IMR-90 (cell line): ENCODE measurements at regions not wholly inside any gene's neighbourhood (a gene's known extent, or its start where the extent isn't known, plus 50 kb on each side); places are given as distances from the start of the nearest gene placed in this dataset.

ENCODE experiments used
- ATAC-seq: fragments of 200-7000 bp; cut with Tn5 transposase; 2 replicates; pipeline ENCODE4 v1.9.1; 2020; ENCODE audit warnings: low read depth, mild to moderate bottlenecking, moderate library complexity
- BruUV-seq: library from RNA; stranded (reverse); fragments of 400-500 nt; replicated peaks from 2 replicates; lab custom pipeline; 2021; lab: Mats Ljungman, UMichigan
- CTCF ChIA-PET: fragments of 300-600 bp; formaldehyde crosslinking; extraction: SDS; loops from one replicate; lab custom pipeline; 2021; ENCODE audit warnings: antibody characterized with exemption; lab: Yijun Ruan, JAX
- POLR2A ChIA-PET: fragments of 300-600 bp; sonication (Branson Sonifier 250); formaldehyde crosslinking; loops from one replicate; lab custom pipeline; 2022; ENCODE audit warnings: antibody characterized with exemption; ENCODE audit not compliant: unreplicated experiment; lab: Charles Lee
- DNase-seq: peaks from one replicate; pipeline ENCODE4 v3.0.0; 2013
- H2AFZ ChIP-seq: replicated peaks from 2 replicates; pipeline ENCODE3; 2013; ENCODE audit warnings: low read length, mild to moderate bottlenecking; ENCODE audit not compliant: poor library complexity
- H2AK5ac ChIP-seq: 2 replicates; pipeline ENCODE4 v1.6.1; 2013; ENCODE audit warnings: low read depth, low read length, inconsistent platforms
- H2AK9ac ChIP-seq: replicated peaks from 2 replicates; pipeline ENCODE3; 2013; ENCODE audit warnings: mild to moderate bottlenecking, low read depth, low read length, moderate library complexity; ENCODE audit not compliant: poor library complexity
- H2BK120ac ChIP-seq: 2 replicates; pipeline ENCODE4 v1.6.1; 2013; ENCODE audit warnings: low read depth, low read length, inconsistent platforms
- H2BK15ac ChIP-seq: 3 replicates; pipeline ENCODE4 v1.6.1; 2013; ENCODE audit warnings: low read depth, low read length, inconsistent platforms
- H2BK20ac ChIP-seq: 2 replicates; pipeline ENCODE4 v1.6.1; 2013; ENCODE audit warnings: low read depth, mild to moderate bottlenecking, inconsistent platforms, low read length, moderate library complexity
- H2BK5ac ChIP-seq: 2 replicates; pipeline ENCODE4 v1.6.1; 2013; ENCODE audit warnings: mild to moderate bottlenecking, low read depth, low read length, inconsistent platforms; ENCODE audit not compliant: poor library complexity, severe bottlenecking
- H3K14ac ChIP-seq: replicated peaks from 2 replicates; pipeline ENCODE4 v1.6.1; 2013; ENCODE audit warnings: low read depth, low read length, inconsistent platforms
- H3K18ac ChIP-seq: 2 replicates; pipeline ENCODE4 v1.6.1; 2013; ENCODE audit warnings: low read depth, low read length, control low read depth
- H3K23ac ChIP-seq: 2 replicates; pipeline ENCODE4 v1.6.1; 2013; ENCODE audit warnings: low read depth, low read length, inconsistent platforms
- H3K27ac ChIP-seq: 2 replicates; pipeline ENCODE4 v1.5.1; 2013; ENCODE audit warnings: mild to moderate bottlenecking, control low read depth, low read length; ENCODE audit not compliant: insufficient read depth
- H3K27me3 ChIP-seq: 2 replicates; pipeline ENCODE4 v1.6.1; 2013; ENCODE audit warnings: low read length; ENCODE audit not compliant: control insufficient read depth, insufficient read depth
- H3K36me3 ChIP-seq: 2 replicates; pipeline ENCODE4 v1.6.1; 2013; ENCODE audit warnings: low read length, mixed read lengths; ENCODE audit not compliant: control insufficient read depth, insufficient read depth
- H3K4ac ChIP-seq: 2 replicates; pipeline ENCODE4 v1.6.1; 2013; ENCODE audit warnings: low read depth, low read length, inconsistent platforms
- H3K4me1 ChIP-seq: 2 replicates; pipeline ENCODE4 v1.6.1; 2013; ENCODE audit warnings: low read length, mixed read lengths; ENCODE audit not compliant: control insufficient read depth, insufficient read depth
- H3K4me2 ChIP-seq: 2 replicates; pipeline ENCODE4 v1.6.1; 2013; ENCODE audit warnings: low read depth, mild to moderate bottlenecking, control low read depth, low read length, moderate library complexity
- H3K4me3 ChIP-seq: 2 replicates; pipeline ENCODE4 v1.5.1; 2013; ENCODE audit warnings: low read depth, mild to moderate bottlenecking, control low read depth, low read length, moderate library complexity; ENCODE audit not compliant: insufficient read depth
- H3K56ac ChIP-seq: 2 replicates; pipeline ENCODE4 v1.6.1; 2013; ENCODE audit warnings: low read length, inconsistent platforms; ENCODE audit not compliant: insufficient read depth; ENCODE audit errors: extremely low read depth
- H3K79me1 ChIP-seq, 2 experiments: 2 replicates each; pipeline ENCODE4 v1.6.1; 2013; ENCODE audit warnings: low read length in 2 of 2, inconsistent platforms in 1 of 2, low read depth in 1 of 2
- H3K9ac ChIP-seq: 2 replicates; pipeline ENCODE4 v1.6.1; 2013; ENCODE audit warnings: low read depth, low read length, control low read depth
- H3K9me1 ChIP-seq: 2 replicates; pipeline ENCODE4 v1.6.1; 2013; ENCODE audit warnings: low read length, inconsistent platforms; ENCODE audit not compliant: insufficient read depth
- H3K9me3 ChIP-seq: 2 replicates; pipeline ENCODE4 v1.6.1; 2013; ENCODE audit warnings: low read length; ENCODE audit not compliant: control insufficient read depth, insufficient read depth
- H4K20me1 ChIP-seq: 2 replicates; pipeline ENCODE4 v1.6.1; 2013; ENCODE audit warnings: low read length, inconsistent platforms; ENCODE audit not compliant: insufficient read depth
- H4K5ac ChIP-seq: 2 replicates; pipeline ENCODE4 v1.6.1; 2013; ENCODE audit warnings: mild to moderate bottlenecking, low read depth, low read length, control low read depth
- H4K8ac ChIP-seq, 2 experiments: 2 replicates each; pipeline ENCODE4 v1.6.1; 2013; ENCODE audit warnings: low read depth in 2 of 2, low read length in 2 of 2, control low read depth in 1 of 2, inconsistent platforms in 1 of 2
- H4K91ac ChIP-seq: 2 replicates; pipeline ENCODE4 v1.6.1; 2013; ENCODE audit warnings: low read depth, low read length, inconsistent platforms; ENCODE audit not compliant: insufficient read depth
- CEBPB ChIP-seq: IDR thresholded peaks from 2 replicates; pipeline ENCODE4 v1.6.1; 2012; ENCODE audit warnings: low read depth, low read length, improper control_type of control experiment
- FOS ChIP-seq: fragments of 150-350 bp; IDR thresholded peaks from 2 replicates; pipeline ENCODE4 v1.6.1; 2016; ENCODE audit warnings: low read depth, low read length
- MXI1 ChIP-seq: IDR thresholded peaks from 2 replicates; pipeline ENCODE4 v1.6.1; 2012; ENCODE audit warnings: low read depth, mild to moderate bottlenecking, low read length, moderate library complexity, borderline replicate concordance
- POLR2A ChIP-seq: IDR thresholded peaks from 2 replicates; pipeline ENCODE4 v1.6.1; 2012; ENCODE audit warnings: mild to moderate bottlenecking, low read depth, low read length
- RCOR1 ChIP-seq: IDR thresholded peaks from 2 replicates; pipeline ENCODE4 v1.6.1; 2012; ENCODE audit warnings: mild to moderate bottlenecking, low read length, improper control_type of control experiment; ENCODE audit not compliant: insufficient replicate concordance
- RFX5 ChIP-seq: IDR thresholded peaks from 2 replicates; pipeline ENCODE4 v1.8.0; 2012; ENCODE audit warnings: low read depth, mild to moderate bottlenecking, low read length, moderate library complexity
- SMC3 ChIP-seq: fragments of 150-350 bp; IDR thresholded peaks from 2 replicates; pipeline ENCODE4 v1.6.1; 2016; ENCODE audit warnings: low read depth, mild to moderate bottlenecking, antibody characterized with exemption, low read length, moderate library complexity
- WGBS, 2 experiments: methylation state at CpG; one replicate each; pipeline versions ENCODE4 v1.1.5 to v1.1.7; 2013; ENCODE audit warnings: missing lambda C conversion rate in 2 of 2; ENCODE audit not compliant: insufficient read length in 1 of 2; ENCODE audit errors: extremely low coverage in 2 of 2; 5-methylcytosine and 5-hydroxymethylcytosine counted together
- dilution Hi-C: fragments of 300-500 bp; cut with HindIII; formaldehyde crosslinking; loops from one replicate; pipeline ENCODE4 v1.14.3; 2018; ENCODE audit warnings: low sequenced_read_pairs; ENCODE audit not compliant: unreplicated experiment
- in situ Hi-C: fragments of 300-500 bp; cut with MboI; formaldehyde crosslinking; loops from 3 replicates; pipeline ENCODE4 v1.14.3; 2019; ENCODE audit warnings: low sequenced_read_pairs, inconsistent platforms, mixed read lengths
- intact Hi-C: fragments of 100-400 bp; cut with micrococcal nuclease; formaldehyde crosslinking; loops from 2 replicates; pipeline ENCODE4 v1.10.0; 2022
- TF ChIP-seq, protein P1 (sequence below): conservative IDR thresholded peaks from 2 replicates; pipeline ENCODE4 v1.5.1; 2012; ENCODE audit warnings: mild to moderate bottlenecking, low read depth, low read length, improper control_type of control experiment

DNA sequence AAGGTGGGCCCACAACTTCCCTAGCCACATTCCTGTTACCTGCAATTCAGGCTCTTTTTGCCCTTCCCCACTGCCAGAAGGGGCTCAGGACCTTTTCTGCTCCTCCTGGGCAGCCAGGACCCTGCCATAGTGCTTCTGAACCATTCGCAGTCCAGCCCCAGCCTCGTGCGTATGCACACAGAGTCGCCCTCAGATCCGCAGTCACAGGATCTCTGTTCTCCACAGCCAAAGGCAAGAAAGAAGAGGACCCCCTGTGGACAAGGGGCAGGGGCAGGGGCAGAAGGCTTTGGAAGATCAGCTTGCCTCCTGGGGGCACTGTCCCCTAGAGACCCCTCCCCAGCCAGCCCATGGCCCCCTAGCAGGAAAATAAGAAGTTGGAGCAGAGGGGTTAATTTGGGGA lies 82.8 kb downstream of the PCDH1 start:
- dilution Hi-C loops (no loop called here), in situ Hi-C loops (no loop called here), intact Hi-C loops (no loop called here)
- ChIA-PET POLR2A (no interaction called here), CTCF (no interaction called here)
- Histone ChIP-seq H2BK5ac (no peak overlapping the region), H2BK15ac (no peak overlapping the region), H4K8ac (no peak overlapping the region), H3K27ac (no peak overlapping the region), H3K79me1 (no peaks in the 10 kb centered on the region), H4K91ac (no peak overlapping the region), H3K9ac (no peak overlapping the region), H4K20me1 (no peaks in the 10 kb centered on the region), H3K4me3 (no peak overlapping the region), H4K5ac (no peak overlapping the region), H3K27me3 (peaks cover 53% of the 10 kb centered on the region), H2AK5ac (no peak overlapping the region), H3K56ac (no peak overlapping the region), H3K9me3 (no peaks in the 10 kb centered on the region), H3K4me2 (no peak overlapping the region), H3K36me3 (no peaks in the 10 kb centered on the region), H2AFZ (no peak overlapping the region), H3K9me1 (no peaks in the 10 kb centered on the region), H2BK20ac (no peak overlapping the region), H3K23ac (no peak overlapping the region), H3K4me1 (no peaks in the 10 kb centered on the region), H3K14ac (no peak overlapping the region), H3K4ac (no peak overlapping the region), H2AK9ac (no peak overlapping the region), H3K18ac (no peak overlapping the region), H2BK120ac (no peak overlapping the region)
- 44% methylated on average over 4 of the region's 5 CpGs; no CpG with 5 or more reads in 1 of the 2 experiments for WGBS, 2 experiments
- no peak for ATAC-seq
- BruUV-seq: no TSS peak
- no peak for DNase-seq
- TF ChIP-seq MXI1 (no peak), RFX5 (no peak), POLR2A (no peak), CEBPB (no peak), FOS (no peak), RCOR1 (no peak), SMC3 (no peak)
- TF ChIP-seq, protein P1, sequence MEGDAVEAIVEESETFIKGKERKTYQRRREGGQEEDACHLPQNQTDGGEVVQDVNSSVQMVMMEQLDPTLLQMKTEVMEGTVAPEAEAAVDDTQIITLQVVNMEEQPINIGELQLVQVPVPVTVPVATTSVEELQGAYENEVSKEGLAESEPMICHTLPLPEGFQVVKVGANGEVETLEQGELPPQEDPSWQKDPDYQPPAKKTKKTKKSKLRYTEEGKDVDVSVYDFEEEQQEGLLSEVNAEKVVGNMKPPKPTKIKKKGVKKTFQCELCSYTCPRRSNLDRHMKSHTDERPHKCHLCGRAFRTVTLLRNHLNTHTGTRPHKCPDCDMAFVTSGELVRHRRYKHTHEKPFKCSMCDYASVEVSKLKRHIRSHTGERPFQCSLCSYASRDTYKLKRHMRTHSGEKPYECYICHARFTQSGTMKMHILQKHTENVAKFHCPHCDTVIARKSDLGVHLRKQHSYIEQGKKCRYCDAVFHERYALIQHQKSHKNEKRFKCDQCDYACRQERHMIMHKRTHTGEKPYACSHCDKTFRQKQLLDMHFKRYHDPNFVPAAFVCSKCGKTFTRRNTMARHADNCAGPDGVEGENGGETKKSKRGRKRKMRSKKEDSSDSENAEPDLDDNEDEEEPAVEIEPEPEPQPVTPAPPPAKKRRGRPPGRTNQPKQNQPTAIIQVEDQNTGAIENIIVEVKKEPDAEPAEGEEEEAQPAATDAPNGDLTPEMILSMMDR: no peak
